Heart left ventricle (tissue), 16 donors: ENCODE measurements at regions not wholly inside any gene's neighbourhood (a gene's known extent, or its start where the extent isn't known, plus 50 kb on each side); places are given as distances from the start of the nearest gene placed in this dataset.

ENCODE experiments used
- ATAC-seq, 4 donors: fragments of 200-7000 bp; cut with Tn5 transposase; one replicate each; pipeline ENCODE4 v1.9.1; 2020 to 2022; ENCODE audit warnings: moderate library complexity in 4 of 4, mild to moderate bottlenecking in 3 of 4, moderate number of reproducible peaks in 1 of 4
- DNase-seq, 5 donors: peaks; one replicate each; pipeline ENCODE4 v3.0.0-alpha.2; 2020
- H3K27ac ChIP-seq, 12 donors: fragments of 200-600 bp; sonication (generic) in 4 of 12; one replicate each; pipeline versions ENCODE4 v1.5.0 to v1.8.0; 2016 to 2022; ENCODE audit warnings: mild to moderate bottlenecking in 2 of 12
- H3K27me3 ChIP-seq, 9 donors: fragments of 200-600 bp; sonication (generic) in 2 of 9; one replicate each; pipeline versions ENCODE4 v1.5.1 to v1.8.0; 2016 to 2022; ENCODE audit warnings: mild to moderate bottlenecking in 3 of 9
- H3K36me3 ChIP-seq, 9 donors: fragments of 200-600 bp; sonication (generic) in 2 of 9; one replicate each; pipeline versions ENCODE4 v1.5.0 to v1.8.0; 2018 to 2022; ENCODE audit warnings: mild to moderate bottlenecking in 2 of 9
- H3K4me1 ChIP-seq, 12 donors: fragments of 200-600 bp; sonication (generic) in 4 of 12; one replicate each; pipeline versions ENCODE4 v1.5.0 to v1.8.0; 2016 to 2022; ENCODE audit warnings: mild to moderate bottlenecking in 3 of 12
- H3K4me3 ChIP-seq, 12 donors: fragments of 200-600 bp; sonication (generic) in 4 of 12; one replicate each; pipeline versions ENCODE4 v1.5.0 to v1.8.0; 2017 to 2022; ENCODE audit warnings: mild to moderate bottlenecking in 9 of 12, moderate library complexity in 4 of 12
- H3K9me3 ChIP-seq, 12 donors: fragments of 200-600 bp; sonication (generic) in 4 of 12; one replicate each; pipeline versions ENCODE4 v1.5.0 to v1.8.0; 2016 to 2022; ENCODE audit warnings: mild to moderate bottlenecking in 1 of 12
- POLR2A ChIP-seq, 2 donors: fragments of 450-650 bp; IDR thresholded peaks; one replicate each; pipeline ENCODE4 v1.6.1; 2017; ENCODE audit warnings: antibody characterized with exemption in 2 of 2, mild to moderate bottlenecking in 2 of 2, moderate library complexity in 2 of 2
- WGBS, 4 donors: extraction: QIAGEN DNeasy Blood & Tissue Kit in 2 of 4; methylation state at CpG; one replicate each; pipeline versions ENCODE4 v1.1.5 to v1.1.7; 2013 to 2018; 5-methylcytosine and 5-hydroxymethylcytosine counted together
- intact Hi-C, 10 donors: fragments of 100-400 bp; cut with DNase I; formaldehyde crosslinking; loops; one replicate each; pipeline versions ENCODE4 v1.11.1 to v1.14.2; 2022
- TF ChIP-seq, protein P1 (sequence below), 12 donors: fragments of 200-600 bp; sonication (generic) in 4 of 12; IDR thresholded peaks; one replicate each; pipeline versions ENCODE4 v1.5.0 to v1.8.0; 2018 to 2022; ENCODE audit warnings: antibody characterized with exemption in 12 of 12, mild to moderate bottlenecking in 5 of 12
- donor health status: ischemic (EF 13 %, LVEDD 7.1; RV severe dilation, severe dysfunction).
- donor health status: healthy with polysubstance abuse.
- donor health status: DM: no; HTN: yes; CAD: no.
- donor health status: DM: no; HTN: no; CAD: no.
- donor health status: ischemic (EF 25% LVEDD 6.9; RV normal size, moderate dysfunction).
- donor health status: ischemic (EF 25% LVEDD 5.7; RV mildly dilated, moderate dysfunction).
- donor health status: healthy.
- donor health status: DM: yes; HTN: yes; CAD: no.
- donor health status: ischemic (EF 35%, LVEDD 5.7; RV mildly dilated, moderate dysfunction).
- donor health status: nonischemic (EF 11% LVEDD 7.7; RV severe dilation, severe dysfunction).
- donor health status: DM: yes; HTN: yes; CAD: no.
- donor health status: PGD.
- donor health status: ischemic (EF 29% LVEDD 5.4; RV normal size, mild dysfunction).
- donor health status: nonischemic (EF 23%, LVEDD 6.1; RV moderate dilation, normal function).

DNA sequence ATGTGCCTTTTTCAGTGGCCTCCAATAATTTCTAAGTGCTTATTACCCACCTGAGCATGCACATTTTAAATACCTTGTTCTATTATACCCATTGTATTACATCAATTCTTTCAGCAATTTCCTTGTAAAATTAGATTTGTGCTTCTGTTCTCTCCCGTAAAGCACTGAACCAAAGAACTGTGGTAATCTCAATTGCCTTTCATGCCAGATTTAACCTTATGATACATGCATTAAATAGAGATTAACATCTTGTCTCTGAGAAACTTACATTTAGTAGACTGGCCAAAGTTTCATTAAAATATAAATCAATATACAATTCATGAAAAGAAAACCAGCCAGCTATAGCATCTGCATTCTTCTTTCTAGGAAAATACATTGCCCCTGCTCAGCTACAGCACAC is 137.2 kb downstream of the EFNB2 start:
- WGBS, 4 donors: 91 to 98% (median 95%) methylated on average over 1 of the region's 1 CpG
- H3K27me3 ChIP-seq: no peaks in the 10 kb centered on the region

DNA sequence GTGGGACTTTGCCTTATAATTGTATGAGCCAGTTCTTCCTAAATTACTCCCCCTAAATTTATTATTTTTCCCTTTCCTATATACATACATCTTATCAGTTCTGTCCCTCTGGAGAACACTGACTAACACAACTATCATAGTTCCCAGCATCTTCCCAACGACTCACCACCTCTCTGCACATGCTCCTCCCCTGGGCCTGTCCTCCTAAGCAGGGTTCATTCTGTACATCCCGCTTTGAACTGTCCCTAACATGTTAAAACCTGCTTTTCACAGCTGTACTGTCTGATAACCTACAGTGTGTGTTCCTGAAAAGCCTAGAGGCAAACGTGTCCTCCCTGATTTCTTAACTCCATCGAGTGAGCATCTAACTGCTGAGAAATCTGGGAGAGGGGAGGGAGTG is 141.7 kb downstream of the EFNB2 start:
- no peak for ATAC-seq
- H3K27ac ChIP-seq: no peak overlapping the region
- no peaks in the 10 kb centered on the region for H3K27me3 ChIP-seq
- TF ChIP-seq, protein P1, sequence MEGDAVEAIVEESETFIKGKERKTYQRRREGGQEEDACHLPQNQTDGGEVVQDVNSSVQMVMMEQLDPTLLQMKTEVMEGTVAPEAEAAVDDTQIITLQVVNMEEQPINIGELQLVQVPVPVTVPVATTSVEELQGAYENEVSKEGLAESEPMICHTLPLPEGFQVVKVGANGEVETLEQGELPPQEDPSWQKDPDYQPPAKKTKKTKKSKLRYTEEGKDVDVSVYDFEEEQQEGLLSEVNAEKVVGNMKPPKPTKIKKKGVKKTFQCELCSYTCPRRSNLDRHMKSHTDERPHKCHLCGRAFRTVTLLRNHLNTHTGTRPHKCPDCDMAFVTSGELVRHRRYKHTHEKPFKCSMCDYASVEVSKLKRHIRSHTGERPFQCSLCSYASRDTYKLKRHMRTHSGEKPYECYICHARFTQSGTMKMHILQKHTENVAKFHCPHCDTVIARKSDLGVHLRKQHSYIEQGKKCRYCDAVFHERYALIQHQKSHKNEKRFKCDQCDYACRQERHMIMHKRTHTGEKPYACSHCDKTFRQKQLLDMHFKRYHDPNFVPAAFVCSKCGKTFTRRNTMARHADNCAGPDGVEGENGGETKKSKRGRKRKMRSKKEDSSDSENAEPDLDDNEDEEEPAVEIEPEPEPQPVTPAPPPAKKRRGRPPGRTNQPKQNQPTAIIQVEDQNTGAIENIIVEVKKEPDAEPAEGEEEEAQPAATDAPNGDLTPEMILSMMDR (IDR thresholded peaks at IDR 0.05): no peak
- no peak for TF ChIP-seq POLR2A (IDR thresholded peaks at IDR 0.05)
- H3K36me3 ChIP-seq: no peaks in the 10 kb centered on the region
- DNase-seq: no peak
- H3K9me3 ChIP-seq: no peaks in the 10 kb centered on the region
- intact Hi-C loops: no loop called here
- H3K4me3 ChIP-seq: no peak overlapping the region
- 59 to 85% (median 65%) methylated on average over 3 to 4 of the region's 4 CpGs for WGBS, 4 donors
- H3K4me1 ChIP-seq: no peaks in the 10 kb centered on the region

More for the DNA sequence above, 137.2 kb downstream of the EFNB2 start:
- no peak overlapping the region for H3K4me3 ChIP-seq
- no peaks in the 10 kb centered on the region for H3K36me3 ChIP-seq
- intact Hi-C loops: no loop called here
- TF ChIP-seq POLR2A (IDR thresholded peaks at IDR 0.05): no peak
- TF ChIP-seq, protein P1 (IDR thresholded peaks at IDR 0.05): no peak
- no peaks in the 10 kb centered on the region for H3K4me1 ChIP-seq
- no peak overlapping the region for H3K27ac ChIP-seq
- no peak for DNase-seq
- no peaks in the 10 kb centered on the region for H3K9me3 ChIP-seq
- ATAC-seq: no peak

DNA sequence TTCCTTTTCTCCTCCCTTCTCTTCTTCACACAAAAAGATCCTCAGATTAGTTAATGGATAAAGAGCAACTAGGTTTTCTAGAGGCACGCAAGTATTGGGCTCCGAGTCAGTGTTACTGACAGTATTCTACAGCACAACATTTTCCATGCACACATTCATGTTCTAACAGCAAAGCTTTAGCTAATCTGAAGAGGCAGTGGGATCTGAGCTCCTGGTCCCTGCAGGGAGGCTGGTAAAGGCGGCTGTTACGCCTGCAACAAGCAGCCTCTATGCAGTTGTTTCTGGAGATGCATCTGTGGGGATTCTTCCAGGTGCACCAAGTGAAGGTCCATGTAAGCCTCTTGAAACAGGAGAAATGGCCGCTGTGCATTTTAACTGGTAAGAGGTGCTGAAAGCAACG is 143.8 kb downstream of the EFNB2 start:
- WGBS, 4 donors: 95 to 97% (median 97%) methylated on average over 6 of the region's 6 CpGs
- DNase-seq: no peak
- Histone ChIP-seq H3K27ac (no peak overlapping the region), H3K36me3 (no peaks in the 10 kb centered on the region), H3K27me3 (no peaks in the 10 kb centered on the region), H3K9me3 (no peaks in the 10 kb centered on the region), H3K4me1 (no peaks in the 10 kb centered on the region), H3K4me3 (no peak overlapping the region)
- TF ChIP-seq, protein P1 (IDR thresholded peaks at IDR 0.05): no peak
- no peak for TF ChIP-seq POLR2A (IDR thresholded peaks at IDR 0.05)
- intact Hi-C loops: no loop called here
- ATAC-seq: no peak

DNA sequence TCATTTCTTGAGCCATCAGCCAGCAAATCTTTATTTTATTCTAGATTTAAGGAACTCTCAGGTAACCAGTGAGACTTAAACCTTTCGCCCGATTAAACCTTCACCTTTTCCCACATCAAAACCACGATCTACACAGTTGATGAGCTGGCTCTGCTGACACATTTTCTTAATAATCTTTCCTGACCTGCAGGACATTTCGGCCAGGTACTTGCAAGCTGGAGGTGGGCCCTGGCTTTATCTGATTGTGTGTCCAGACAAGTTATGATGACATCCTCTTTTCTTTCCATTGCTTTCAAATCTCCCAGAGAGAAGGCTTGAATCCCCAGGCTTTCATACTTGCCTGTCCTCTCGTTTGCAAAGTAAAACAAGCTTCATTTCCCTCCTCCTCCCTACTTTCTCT is 144.2 kb downstream of the EFNB2 start:
- Histone ChIP-seq H3K9me3 (no peaks in the 10 kb centered on the region), H3K4me1 (no peaks in the 10 kb centered on the region), H3K27me3 (no peaks in the 10 kb centered on the region), H3K36me3 (no peaks in the 10 kb centered on the region), H3K27ac (no peak overlapping the region), H3K4me3 (no peak overlapping the region)
- TF ChIP-seq, protein P1 (IDR thresholded peaks at IDR 0.05): no peak
- 88 to 92% (median 89%) methylated on average over 5 of the region's 5 CpGs for WGBS, 4 donors
- ATAC-seq (no peak), DNase-seq (no peak)
- intact Hi-C loops: no loop called here
